ENCODE measurements at regions not wholly inside any gene's neighbourhood (a gene's known extent, or its start where the extent isn't known, plus 50 kb on each side); places are given as distances from the start of the nearest gene placed in this dataset.

GRCh38 chr15:59917504-59918157, 86.5 kb upstream of the FOXB1 start:
- Mint-ChIP-seq H3K36me3 (no peaks in the 10 kb centered on the region), H3K4me3 (no peak overlapping the region), H3K27ac (no peak overlapping the region), H3K27me3 (ENCODE audit: low read depth in 3 of 3) (peaks cover 2 to 9% (median 7%) of the 10 kb centered on the region in 3 donors), H3K4me1 (no peaks in the 10 kb centered on the region), H3K9me3 (peaks cover 0 to 2% (median 0%) of the 10 kb centered on the region in 7 donors)
- WGBS (ENCODE audit: insufficient coverage) = 46% methylated on average over 9 of the region's 10 CpGs
- no peak overlapping the region for H3K27ac ChIP-seq (ENCODE audit: low read depth in 1 of 2, low read length in 2 of 2)
- H2AFZ ChIP-seq (ENCODE audit: insufficient read depth, low read depth, low read length, poor library complexity, severe bottlenecking) = no peak overlapping the region
- no peak for DNase-seq
- H3K27me3 ChIP-seq (ENCODE audit: control insufficient read depth in 2 of 2, insufficient read depth in 2 of 2, low read length in 2 of 2) = peaks cover 2 to 3% of the 10 kb centered on the region in 2 donors
- no peaks in the 10 kb centered on the region for H3K36me3 ChIP-seq (replicated peaks in 1 of 2; ENCODE audit: control insufficient read depth in 1 of 2, insufficient read depth in 2 of 2, low read length in 2 of 2)
- no peak overlapping the region for H3K4me3 ChIP-seq (replicated peaks in 1 of 3; ENCODE audit: low read depth in 2 of 3, low read length in 3 of 3)
- no peaks in the 10 kb centered on the region for H4K20me1 ChIP-seq (ENCODE audit: insufficient read depth, low read length)
- intact Hi-C loops (cut with micrococcal nuclease) = no loop called here
- H3K4me1 ChIP-seq (ENCODE audit: control insufficient read depth in 1 of 2, insufficient read depth in 2 of 2, low read length in 2 of 2) = no peaks in the 10 kb centered on the region
- no peak overlapping the region for H3K4me2 ChIP-seq (replicated peaks; ENCODE audit: extremely low read depth, low read length, poor library complexity, severe bottlenecking)
- H3K9me3 ChIP-seq (replicated peaks in 1 of 2; ENCODE audit: control insufficient read depth in 1 of 2, insufficient read depth in 1 of 2, low read length in 2 of 2) = no peaks in the 10 kb centered on the region
- no peaks in the 10 kb centered on the region for H3K79me2 ChIP-seq (ENCODE audit: insufficient read depth, low read length)
- TF ChIP-seq CTCF (IDR thresholded peaks at IDR 0.05) = peak; percentile 20
- no peak overlapping the region for H3K9ac ChIP-seq (ENCODE audit: insufficient read depth, low read length, poor library complexity, severe bottlenecking)

GRCh38 chr15:59906046-59906445, 98.1 kb upstream of the FOXB1 start:
- Histone ChIP-seq H3K4me3 (replicated peaks in 1 of 3; ENCODE audit: low read depth in 2 of 3, low read length in 3 of 3) (no peak overlapping the region), H3K9me3 (replicated peaks in 1 of 2; ENCODE audit: control insufficient read depth in 1 of 2, insufficient read depth in 1 of 2, low read length in 2 of 2) (no peaks in the 10 kb centered on the region), H4K20me1 (ENCODE audit: insufficient read depth, low read length) (no peaks in the 10 kb centered on the region), H3K4me2 (replicated peaks; ENCODE audit: extremely low read depth, low read length, poor library complexity, severe bottlenecking) (no peak overlapping the region), H3K9ac (ENCODE audit: insufficient read depth, low read length, poor library complexity, severe bottlenecking) (no peak overlapping the region), H2AFZ (ENCODE audit: insufficient read depth, low read depth, low read length, poor library complexity, severe bottlenecking) (no peak overlapping the region), H3K27me3 (ENCODE audit: control insufficient read depth in 2 of 2, insufficient read depth in 2 of 2, low read length in 2 of 2) (peaks cover 2 to 9% of the 10 kb centered on the region in 2 donors), H3K4me1 (ENCODE audit: control insufficient read depth in 1 of 2, insufficient read depth in 2 of 2, low read length in 2 of 2) (no peaks in the 10 kb centered on the region), H3K36me3 (replicated peaks in 1 of 2; ENCODE audit: control insufficient read depth in 1 of 2, insufficient read depth in 2 of 2, low read length in 2 of 2) (no peaks in the 10 kb centered on the region), H3K27ac (ENCODE audit: low read depth in 1 of 2, low read length in 2 of 2) (no peak overlapping the region), H3K79me2 (ENCODE audit: insufficient read depth, low read length) (no peaks in the 10 kb centered on the region)
- intact Hi-C loops (cut with micrococcal nuclease) = no loop called here
- Mint-ChIP-seq H3K27ac (no peak overlapping the region), H3K27me3 (ENCODE audit: low read depth in 3 of 3) (peaks cover 5 to 20% (median 12%) of the 10 kb centered on the region in 3 donors), H3K4me1 (no peaks in the 10 kb centered on the region), H3K4me3 (no peak overlapping the region), H3K36me3 (no peaks in the 10 kb centered on the region), H3K9me3 (no peaks in the 10 kb centered on the region)
- WGBS (ENCODE audit: insufficient coverage) = no CpG with 5 or more reads among the region's 1 CpG
- no peak for TF ChIP-seq CTCF (IDR thresholded peaks at IDR 0.05)
- no peak for DNase-seq
